Neural progenitor cell (in vitro differentiated cells): ENCODE measurements at regions not wholly inside any gene's neighbourhood (a gene's known extent, or its start where the extent isn't known, plus 50 kb on each side); places are given as distances from the start of the nearest gene placed in this dataset.

Experiments used
- DNase-seq: peaks from one replicate; pipeline ENCODE4 v3.0.0-alpha.2; 2016; ENCODE audit warnings: low spot score
- H2AFZ ChIP-seq: fragments of 200-600 bp; sonication (generic); replicated peaks from 2 replicates; pipeline ENCODE4 v1.6.1; 2016; ENCODE audit warnings: antibody characterized with exemption
- H3F3A ChIP-seq: fragments of 200-600 bp; sonication (generic); 2 replicates; pipeline ENCODE4 v1.6.1; 2016; ENCODE audit warnings: antibody characterized with exemption, low read depth
- H3K27ac ChIP-seq: fragments of 200-600 bp; sonication (generic); 2 replicates; pipeline ENCODE4 v1.5.1; 2016; ENCODE audit warnings: mild to moderate bottlenecking
- H3K27me3 ChIP-seq: fragments of 200-600 bp; sonication (generic); 2 replicates; pipeline ENCODE4 v1.6.1; 2016; ENCODE audit warnings: mild to moderate bottlenecking, moderate library complexity
- H3K36me3 ChIP-seq: fragments of 200-600 bp; sonication (generic); 2 replicates; pipeline ENCODE4 v1.5.1; 2016
- H3K4me1 ChIP-seq: fragments of 200-600 bp; sonication (generic); 2 replicates; pipeline ENCODE4 v1.6.1; 2016; ENCODE audit warnings: mixed run types
- H3K4me2 ChIP-seq: fragments of 200-600 bp; sonication (generic); 2 replicates; pipeline ENCODE4 v1.6.1; 2016
- H3K4me3 ChIP-seq: fragments of 200-600 bp; sonication (generic); 2 replicates; pipeline ENCODE4 v1.5.1; 2016
- H3K79me2 ChIP-seq: fragments of 200-600 bp; sonication (generic); 2 replicates; pipeline ENCODE4 v1.6.1; 2016; ENCODE audit warnings: low read depth
- H3K9ac ChIP-seq: fragments of 200-600 bp; sonication (generic); 2 replicates; pipeline ENCODE4 v1.6.1; 2016
- H3K9me3 ChIP-seq: fragments of 200-600 bp; sonication (generic); 2 replicates; pipeline ENCODE4 v1.5.1; 2016; ENCODE audit warnings: low read depth
- H4K20me1 ChIP-seq: fragments of 200-600 bp; sonication (generic); 2 replicates; pipeline ENCODE4 v1.6.1; 2016; ENCODE audit warnings: low read depth
- H3K27ac Mint-ChIP-seq: 3 replicates; pipeline ENCODE4 v1.8.0; 2021; ENCODE audit warnings: mixed read lengths
- H3K27me3 Mint-ChIP-seq: 2 replicates; pipeline ENCODE4 v1.8.0; 2022; ENCODE audit warnings: low read depth, mild to moderate bottlenecking, inconsistent platforms, moderate library complexity, mixed read lengths; ENCODE audit not compliant: insufficient read depth
- H3K36me3 Mint-ChIP-seq: 3 replicates; pipeline ENCODE4 v1.8.0; 2021; ENCODE audit warnings: mixed read lengths
- H3K4me1 Mint-ChIP-seq: 3 replicates; pipeline ENCODE4 v1.8.0; 2021; ENCODE audit warnings: mixed read lengths
- H3K4me3 Mint-ChIP-seq: 3 replicates; pipeline ENCODE4 v1.8.0; 2021; ENCODE audit warnings: mild to moderate bottlenecking, moderate library complexity, mixed read lengths
- H3K9me3 Mint-ChIP-seq: 3 replicates; pipeline ENCODE4 v1.8.0; 2020; ENCODE audit warnings: mixed read lengths
- CTCF ChIP-seq: fragments of 200-600 bp; sonication (generic); IDR thresholded peaks from 2 replicates; pipeline ENCODE4 v1.5.1; 2017; ENCODE audit warnings: antibody characterized with exemption, mild to moderate bottlenecking
- EZH2 ChIP-seq: fragments of 200-600 bp; sonication (generic); IDR thresholded peaks from 2 replicates; pipeline ENCODE4 v1.6.1; 2017; ENCODE audit warnings: antibody characterized with exemption, mild to moderate bottlenecking, moderate library complexity
- EZH2phosphoT487 ChIP-seq: fragments of 200-600 bp; sonication (generic); IDR thresholded peaks from 2 replicates; pipeline ENCODE4 v1.6.1; 2017; ENCODE audit warnings: antibody characterized with exemption

GRCh38 chr1:79914896-79915295 is 908.4 kb upstream of the ADGRL4 start:
- peaks cover 5% of the 10 kb centered on the region for H3K4me1 ChIP-seq
- H3K9me3 Mint-ChIP-seq = peaks cover 3% of the 10 kb centered on the region
- no peak overlapping the region for H3K9ac ChIP-seq

DNA sequence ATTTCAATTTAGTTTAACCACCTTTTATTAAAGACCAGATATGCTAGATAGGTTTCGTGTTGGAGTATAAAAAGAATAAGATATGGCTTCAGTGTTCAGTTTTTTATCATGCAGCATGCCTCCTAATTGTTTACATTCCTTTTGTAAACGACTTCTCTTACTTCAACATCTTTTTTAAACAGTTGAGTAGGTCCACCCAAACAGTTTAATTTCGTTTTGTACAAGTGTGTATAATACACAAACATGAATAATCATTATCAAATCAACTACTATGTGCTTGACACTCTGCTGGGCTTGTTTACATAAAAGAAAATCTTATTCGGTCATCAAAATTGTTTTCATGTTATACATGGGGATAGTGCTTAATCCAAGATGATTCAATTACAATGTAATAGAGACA is 906.3 kb upstream of the ADGRL4 start:
- H3K36me3 ChIP-seq = no peaks in the 10 kb centered on the region
- Mint-ChIP-seq H3K4me1 (no peaks in the 10 kb centered on the region), H3K36me3 (no peaks in the 10 kb centered on the region), H3K4me3 (no peak overlapping the region), H3K9me3 (peaks cover 3% of the 10 kb centered on the region), H3K27me3 (no peaks in the 10 kb centered on the region), H3K27ac (no peak overlapping the region)
- TF ChIP-seq CTCF (no peak), EZH2 (no peak), EZH2phosphoT487 (no peak)
- peaks cover 5% of the 10 kb centered on the region for H3K4me1 ChIP-seq
- no peak overlapping the region for H3K9ac ChIP-seq
- DNase-seq = no peak
- H3K27ac ChIP-seq = no peak overlapping the region
- no peaks in the 10 kb centered on the region for H3K27me3 ChIP-seq
- H2AFZ ChIP-seq = no peak overlapping the region
- no peaks in the 10 kb centered on the region for H3K79me2 ChIP-seq
- H3K4me2 ChIP-seq = no peak overlapping the region
- no peaks in the 10 kb centered on the region for H3K9me3 ChIP-seq
- no peak overlapping the region for H3K4me3 ChIP-seq
- no peaks in the 10 kb centered on the region for H4K20me1 ChIP-seq
- H3F3A ChIP-seq = peaks cover 5% of the 10 kb centered on the region

More at GRCh38 chr1:79914896-79915295, 908.4 kb upstream of the ADGRL4 start:
- Histone ChIP-seq H3K27ac (no peak overlapping the region), H3F3A (peaks cover 5% of the 10 kb centered on the region), H2AFZ (no peak overlapping the region), H3K27me3 (no peaks in the 10 kb centered on the region), H3K4me3 (no peak overlapping the region), H4K20me1 (no peaks in the 10 kb centered on the region), H3K4me2 (no peak overlapping the region), H3K79me2 (no peaks in the 10 kb centered on the region), H3K36me3 (no peaks in the 10 kb centered on the region), H3K9me3 (no peaks in the 10 kb centered on the region)
- TF ChIP-seq EZH2phosphoT487 (no peak), EZH2 (no peak), CTCF (no peak)
- no peak for DNase-seq
- no peak overlapping the region for H3K4me3 Mint-ChIP-seq
- no peaks in the 10 kb centered on the region for H3K4me1 Mint-ChIP-seq
- no peaks in the 10 kb centered on the region for H3K27me3 Mint-ChIP-seq
- no peak overlapping the region for H3K27ac Mint-ChIP-seq
- H3K36me3 Mint-ChIP-seq = no peaks in the 10 kb centered on the region

- Histone ChIP-seq H3K9ac (no peak overlapping the region), H3K27me3 (no peaks in the 10 kb centered on the region), H3K9me3 (no peaks in the 10 kb centered on the region), H3K4me1 (no peaks in the 10 kb centered on the region), H3K79me2 (no peaks in the 10 kb centered on the region), H3F3A (no peaks in the 10 kb centered on the region), H3K27ac (no peak overlapping the region), H4K20me1 (no peaks in the 10 kb centered on the region), H3K4me2 (no peak overlapping the region), H2AFZ (no peak overlapping the region), H3K4me3 (no peak overlapping the region), H3K36me3 (no peaks in the 10 kb centered on the region)
- H3K27ac Mint-ChIP-seq = no peak overlapping the region
- no peaks in the 10 kb centered on the region for H3K4me1 Mint-ChIP-seq
- TF ChIP-seq CTCF = no peak
- no peak for TF ChIP-seq EZH2
- TF ChIP-seq EZH2phosphoT487 = no peak
- no peak overlapping the region for H3K4me3 Mint-ChIP-seq
- peaks cover 14% of the 10 kb centered on the region for H3K9me3 Mint-ChIP-seq
- H3K36me3 Mint-ChIP-seq = no peaks in the 10 kb centered on the region
- no peak for DNase-seq
- peaks cover 2% of the 10 kb centered on the region for H3K27me3 Mint-ChIP-seq
Measured at GRCh38 chr1:79903321-79903720, 896.8 kb upstream of the ADGRL4 start.

- TF ChIP-seq EZH2phosphoT487 = no peak
- TF ChIP-seq CTCF = no peak
- no peak for TF ChIP-seq EZH2
- Mint-ChIP-seq H3K36me3 (no peaks in the 10 kb centered on the region), H3K27ac (no peak overlapping the region), H3K27me3 (peaks cover 2% of the 10 kb centered on the region), H3K4me3 (no peak overlapping the region), H3K4me1 (no peaks in the 10 kb centered on the region), H3K9me3 (peaks cover 14% of the 10 kb centered on the region)
- H3K4me3 ChIP-seq = no peak overlapping the region
- no peaks in the 10 kb centered on the region for H3K9me3 ChIP-seq
- H3K4me1 ChIP-seq = no peaks in the 10 kb centered on the region
- no peaks in the 10 kb centered on the region for H4K20me1 ChIP-seq
- no peak overlapping the region for H3K27ac ChIP-seq
- no peaks in the 10 kb centered on the region for H3K79me2 ChIP-seq
- H3K36me3 ChIP-seq = no peaks in the 10 kb centered on the region
- no peak overlapping the region for H3K4me2 ChIP-seq
- no peaks in the 10 kb centered on the region for H3F3A ChIP-seq
- H3K27me3 ChIP-seq = no peaks in the 10 kb centered on the region
- no peak overlapping the region for H3K9ac ChIP-seq
- no peak for DNase-seq
- H2AFZ ChIP-seq = no peak overlapping the region
Measured at GRCh38 chr1:79902418-79902817, 895.9 kb upstream of the ADGRL4 start.
